ENCODE measurements at regions not wholly inside any gene's neighbourhood (a gene's known extent, or its start where the extent isn't known, plus 50 kb on each side); places are given as distances from the start of the nearest gene placed in this dataset.

DNA sequence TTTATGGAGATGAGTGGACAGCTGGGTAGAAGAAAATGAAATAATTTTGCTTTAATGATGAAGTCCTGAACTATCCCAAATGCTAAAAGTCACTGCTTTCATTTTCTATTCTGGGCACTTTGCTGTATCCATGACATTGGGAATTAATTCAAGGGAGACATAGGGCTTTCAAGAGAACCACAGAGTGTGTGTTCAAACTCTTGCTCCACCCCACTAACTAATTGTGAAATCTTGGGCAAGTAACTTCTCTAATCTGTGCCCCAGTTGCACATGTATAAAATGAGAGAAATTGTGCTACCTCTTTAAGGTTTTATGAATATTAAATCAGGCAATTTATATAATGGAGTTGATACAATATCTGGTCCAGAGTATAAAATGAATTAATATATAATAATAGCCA lies 1422.0 kb downstream of the ADGRL3 start (continued):
- TF ChIP-seq, protein P1, sequence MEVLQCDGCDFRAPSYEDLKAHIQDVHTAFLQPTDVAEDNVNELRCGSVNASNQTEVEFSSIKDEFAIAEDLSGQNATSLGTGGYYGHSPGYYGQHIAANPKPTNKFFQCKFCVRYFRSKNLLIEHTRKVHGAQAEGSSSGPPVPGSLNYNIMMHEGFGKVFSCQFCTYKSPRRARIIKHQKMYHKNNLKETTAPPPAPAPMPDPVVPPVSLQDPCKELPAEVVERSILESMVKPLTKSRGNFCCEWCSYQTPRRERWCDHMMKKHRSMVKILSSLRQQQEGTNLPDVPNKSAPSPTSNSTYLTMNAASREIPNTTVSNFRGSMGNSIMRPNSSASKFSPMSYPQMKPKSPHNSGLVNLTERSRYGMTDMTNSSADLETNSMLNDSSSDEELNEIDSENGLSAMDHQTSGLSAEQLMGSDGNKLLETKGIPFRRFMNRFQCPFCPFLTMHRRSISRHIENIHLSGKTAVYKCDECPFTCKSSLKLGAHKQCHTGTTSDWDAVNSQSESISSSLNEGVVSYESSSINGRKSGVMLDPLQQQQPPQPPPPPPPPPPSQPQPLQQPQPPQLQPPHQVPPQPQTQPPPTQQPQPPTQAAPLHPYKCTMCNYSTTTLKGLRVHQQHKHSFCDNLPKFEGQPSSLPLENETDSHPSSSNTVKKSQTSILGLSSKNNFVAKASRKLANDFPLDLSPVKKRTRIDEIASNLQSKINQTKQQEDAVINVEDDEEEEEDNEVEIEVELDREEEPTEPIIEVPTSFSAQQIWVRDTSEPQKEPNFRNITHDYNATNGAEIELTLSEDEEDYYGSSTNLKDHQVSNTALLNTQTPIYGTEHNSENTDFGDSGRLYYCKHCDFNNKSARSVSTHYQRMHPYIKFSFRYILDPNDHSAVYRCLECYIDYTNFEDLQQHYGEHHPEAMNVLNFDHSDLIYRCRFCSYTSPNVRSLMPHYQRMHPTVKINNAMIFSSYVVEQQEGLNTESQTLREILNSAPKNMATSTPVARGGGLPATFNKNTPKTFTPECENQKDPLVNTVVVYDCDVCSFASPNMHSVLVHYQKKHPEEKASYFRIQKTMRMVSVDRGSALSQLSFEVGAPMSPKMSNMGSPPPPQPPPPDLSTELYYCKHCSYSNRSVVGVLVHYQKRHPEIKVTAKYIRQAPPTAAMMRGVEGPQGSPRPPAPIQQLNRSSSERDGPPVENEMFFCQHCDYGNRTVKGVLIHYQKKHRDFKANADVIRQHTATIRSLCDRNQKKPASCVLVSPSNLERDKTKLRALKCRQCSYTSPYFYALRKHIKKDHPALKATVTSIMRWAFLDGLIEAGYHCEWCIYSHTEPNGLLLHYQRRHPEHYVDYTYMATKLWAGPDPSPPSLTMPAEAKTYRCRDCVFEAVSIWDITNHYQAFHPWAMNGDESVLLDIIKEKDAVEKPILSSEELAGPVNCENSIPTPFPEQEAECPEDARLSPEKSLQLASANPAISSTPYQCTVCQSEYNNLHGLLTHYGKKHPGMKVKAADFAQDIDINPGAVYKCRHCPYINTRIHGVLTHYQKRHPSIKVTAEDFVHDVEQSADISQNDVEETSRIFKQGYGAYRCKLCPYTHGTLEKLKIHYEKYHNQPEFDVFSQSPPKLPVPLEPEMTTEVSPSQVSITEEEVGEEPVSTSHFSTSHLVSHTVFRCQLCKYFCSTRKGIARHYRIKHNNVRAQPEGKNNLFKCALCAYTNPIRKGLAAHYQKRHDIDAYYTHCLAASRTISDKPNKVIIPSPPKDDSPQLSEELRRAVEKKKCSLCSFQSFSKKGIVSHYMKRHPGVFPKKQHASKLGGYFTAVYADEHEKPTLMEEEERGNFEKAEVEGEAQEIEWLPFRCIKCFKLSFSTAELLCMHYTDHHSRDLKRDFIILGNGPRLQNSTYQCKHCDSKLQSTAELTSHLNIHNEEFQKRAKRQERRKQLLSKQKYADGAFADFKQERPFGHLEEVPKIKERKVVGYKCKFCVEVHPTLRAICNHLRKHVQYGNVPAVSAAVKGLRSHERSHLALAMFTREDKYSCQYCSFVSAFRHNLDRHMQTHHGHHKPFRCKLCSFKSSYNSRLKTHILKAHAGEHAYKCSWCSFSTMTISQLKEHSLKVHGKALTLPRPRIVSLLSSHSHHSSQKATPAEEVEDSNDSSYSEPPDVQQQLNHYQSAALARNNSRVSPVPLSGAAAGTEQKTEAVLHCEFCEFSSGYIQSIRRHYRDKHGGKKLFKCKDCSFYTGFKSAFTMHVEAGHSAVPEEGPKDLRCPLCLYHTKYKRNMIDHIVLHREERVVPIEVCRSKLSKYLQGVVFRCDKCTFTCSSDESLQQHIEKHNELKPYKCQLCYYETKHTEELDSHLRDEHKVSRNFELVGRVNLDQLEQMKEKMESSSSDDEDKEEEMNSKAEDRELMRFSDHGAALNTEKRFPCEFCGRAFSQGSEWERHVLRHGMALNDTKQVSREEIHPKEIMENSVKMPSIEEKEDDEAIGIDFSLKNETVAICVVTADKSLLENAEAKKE (CRISPR knock-in tag; IDR thresholded peaks at IDR 0.05) = no peak
- TF ChIP-seq EZH2phosphoT487 (IDR thresholded peaks at IDR 0.05; ENCODE audit: unreplicated experiment) = no peak
- no peak for TF ChIP-seq ZNF331 (CRISPR knock-in tag; IDR thresholded peaks at IDR 0.05; ENCODE audit: low read depth)

DNA sequence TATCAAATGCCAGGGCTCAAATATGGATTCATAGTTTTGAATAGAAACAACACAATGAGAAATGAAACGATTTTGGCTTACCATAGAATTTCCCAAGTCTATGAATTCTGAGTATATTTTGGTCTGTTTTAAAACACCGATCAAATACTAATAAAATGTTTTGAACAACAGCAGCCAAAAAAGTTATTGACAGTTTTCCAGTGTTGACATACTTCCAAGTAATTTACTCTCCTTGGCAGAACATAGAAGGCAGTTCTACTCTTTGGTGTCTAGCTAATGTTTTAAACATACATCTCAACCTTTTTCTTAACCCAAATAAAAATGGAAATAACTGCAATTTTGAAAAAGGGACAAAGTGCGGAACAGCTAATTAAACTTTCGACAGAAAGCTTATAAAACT lies 1419.8 kb downstream of the ADGRL3 start:
- Histone ChIP-seq H4K20me1 (replicated peaks; ENCODE audit: insufficient read depth) (no peaks in the 10 kb centered on the region), H3K79me2 (replicated peaks; ENCODE audit: insufficient read depth) (no peaks in the 10 kb centered on the region), H3F3A (replicated peaks; ENCODE audit: low read depth) (no peaks in the 10 kb centered on the region), H3K9me2 (ENCODE audit: insufficient read depth) (0 out of 2 replicates have a peak, but pooled peaks cover 4% of the 10 kb centered on the region), H3K36me3 (ENCODE audit: insufficient read depth) (no peaks in the 10 kb centered on the region), H2AFZ (no peak overlapping the region), H3K4me2 (no peak overlapping the region), H3K4me1 (ENCODE audit: insufficient read depth) (no peaks in the 10 kb centered on the region), H3K4me3 (no peak overlapping the region), H3K27ac (ENCODE audit: low read depth) (no peak overlapping the region), H3K27me3 (ENCODE audit: insufficient read depth) (no peaks in the 10 kb centered on the region)
- DNase-seq (ENCODE audit: low spot score) = no peak
- no peaks in the 10 kb centered on the region for H3K27me3 Mint-ChIP-seq (ENCODE audit: insufficient read depth, low read depth, poor library complexity)
- H3K4me1 Mint-ChIP-seq = no peaks in the 10 kb centered on the region
- H3K9me3 Mint-ChIP-seq = no peaks in the 10 kb centered on the region; the same call in 2 of the 3 replicates
- H3K27ac Mint-ChIP-seq = no peak overlapping the region
- no peak for ATAC-seq
- H3K36me3 Mint-ChIP-seq (ENCODE audit: low read depth) = no peaks in the 10 kb centered on the region
- H3K4me3 Mint-ChIP-seq = no peak overlapping the region
- TF ChIP-seq, protein P2, sequence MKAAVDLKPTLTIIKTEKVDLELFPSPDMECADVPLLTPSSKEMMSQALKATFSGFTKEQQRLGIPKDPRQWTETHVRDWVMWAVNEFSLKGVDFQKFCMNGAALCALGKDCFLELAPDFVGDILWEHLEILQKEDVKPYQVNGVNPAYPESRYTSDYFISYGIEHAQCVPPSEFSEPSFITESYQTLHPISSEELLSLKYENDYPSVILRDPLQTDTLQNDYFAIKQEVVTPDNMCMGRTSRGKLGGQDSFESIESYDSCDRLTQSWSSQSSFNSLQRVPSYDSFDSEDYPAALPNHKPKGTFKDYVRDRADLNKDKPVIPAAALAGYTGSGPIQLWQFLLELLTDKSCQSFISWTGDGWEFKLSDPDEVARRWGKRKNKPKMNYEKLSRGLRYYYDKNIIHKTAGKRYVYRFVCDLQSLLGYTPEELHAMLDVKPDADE (IDR thresholded peaks at IDR 0.05) = no peak
- no peak for TF ChIP-seq EZH2 (IDR thresholded peaks at IDR 0.05; ENCODE audit: low read depth, unreplicated experiment)
- TF ChIP-seq JUNB (IDR thresholded peaks at IDR 0.05; ENCODE audit: unreplicated experiment) = no peak
- TF ChIP-seq POLR2AphosphoS5 (IDR thresholded peaks at IDR 0.05; ENCODE audit: low read depth) = no peak
- no peak for TF ChIP-seq CREB1 (CRISPR knock-in tag; IDR thresholded peaks at IDR 0.05; ENCODE audit: low read depth)
- TF ChIP-seq, protein P1 (CRISPR knock-in tag; IDR thresholded peaks at IDR 0.05) = no peak
- TF ChIP-seq EZH2phosphoT487 (IDR thresholded peaks at IDR 0.05; ENCODE audit: unreplicated experiment) = no peak
- TF ChIP-seq STAT1 (IDR thresholded peaks at IDR 0.05; ENCODE audit: unreplicated experiment) = no peak
